Upper lobe of left lung (tissue), 6 donors: ENCODE measurements at regions not wholly inside any gene's neighbourhood (a gene's known extent, or its start where the extent isn't known, plus 50 kb on each side); places are given as distances from the start of the nearest gene placed in this dataset.
A peak's percentile ranks its signal among the peaks of the same experiment; 100 is the strongest.

Experiments
- ATAC-seq, 2 donors: fragments of 200-7000 bp; cut with Tn5 transposase; one replicate each; pipeline ENCODE4 v1.9.1; 2022; ENCODE audit warnings: mild to moderate bottlenecking in 2 of 2, moderate library complexity in 2 of 2; ENCODE audit not compliant: low FRiP score in 2 of 2
- DNase-seq, 2 donors: peaks; one replicate each; pipeline ENCODE4 v3.0.0-alpha.2; 2019 to 2020
- H3K27ac ChIP-seq, 4 donors: fragments of 200-600 bp; sonication (generic); one replicate each; pipeline ENCODE4 v1.5.1; 2016 to 2019
- H3K27me3 ChIP-seq, 4 donors: fragments of 200-600 bp; sonication (generic); one replicate each; pipeline ENCODE4 v1.5.1; 2017 to 2019
- H3K36me3 ChIP-seq, 4 donors: fragments of 200-600 bp; sonication (generic); one replicate each; pipeline ENCODE4 v1.5.1; 2016 to 2019
- H3K4me1 ChIP-seq, 4 donors: fragments of 200-600 bp; sonication (generic); one replicate each; pipeline ENCODE4 v1.5.1; 2018 to 2019
- H3K4me3 ChIP-seq, 4 donors: fragments of 200-600 bp; sonication (generic); one replicate each; pipeline ENCODE4 v1.5.1; 2017 to 2019; ENCODE audit warnings: mild to moderate bottlenecking in 2 of 4, moderate library complexity in 1 of 4
- H3K9me3 ChIP-seq, 4 donors: fragments of 200-600 bp; sonication (generic); one replicate each; pipeline ENCODE4 v1.5.1; 2018 to 2019
- EP300 ChIP-seq, 4 donors: sonication (generic); formaldehyde crosslinking; IDR thresholded peaks; one replicate each; pipeline ENCODE4 v1.5.1; 2017; ENCODE audit warnings: antibody characterized with exemption in 4 of 4, control low read depth in 2 of 4
- POLR2A ChIP-seq, 4 donors: fragments of 450-650 bp; IDR thresholded peaks; one replicate each; pipeline ENCODE4 v1.5.1; 2016 to 2017; ENCODE audit warnings: antibody characterized with exemption in 4 of 4, mild to moderate bottlenecking in 2 of 4
- POLR2AphosphoS5 ChIP-seq, 2 donors: sonication (generic); formaldehyde crosslinking; IDR thresholded peaks; one replicate each; pipeline ENCODE4 v1.5.1; 2017; ENCODE audit warnings: antibody characterized with exemption in 2 of 2
- WGBS, 2 donors: methylation state at CpG; one replicate each; pipeline ENCODE4 v1.1.5; 2017 to 2018; 5-methylcytosine and 5-hydroxymethylcytosine counted together
- TF ChIP-seq, protein P1 (sequence below), 6 experiments: fragments of 450-650 bp in 4 of 6; fragments of 200-600 bp in 2 of 6; sonication (generic) in 2 of 6; IDR thresholded peaks; one replicate each; pipeline ENCODE4 v1.5.1; 2016 to 2019; ENCODE audit warnings: antibody characterized with exemption in 6 of 6
- donor health status: DM: no; HTN: no; CAD: no; lungs with moderate emphysema.
- donor health status: DM: no; HTN: yes; CAD: no; lungs with severe emphysema.

DNA sequence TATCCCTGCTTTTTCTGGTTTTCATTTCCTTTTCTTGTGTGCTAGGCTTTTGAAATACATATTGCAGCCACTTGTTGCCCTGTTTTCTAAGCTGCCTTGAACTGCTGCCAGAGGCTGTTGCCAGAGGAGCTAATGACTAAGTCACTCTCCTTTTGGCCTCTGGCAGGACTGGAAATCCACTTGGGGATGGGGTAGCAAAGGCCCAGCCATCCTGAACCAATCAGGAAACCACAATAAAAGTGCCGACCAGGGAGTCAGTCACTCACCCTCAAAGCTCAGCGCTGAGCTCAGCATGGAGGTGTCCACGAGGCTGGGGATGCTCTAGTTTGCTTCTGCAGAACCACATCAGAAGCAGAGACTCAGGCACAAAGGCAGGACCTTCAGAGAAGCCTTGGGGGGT is 813.0 kb downstream of the DHX35 start:
- H3K27me3 ChIP-seq = no peaks in the 10 kb centered on the region
- 59 to 60% methylated on average over 1 to 3 of the region's 3 CpGs for WGBS, 2 donors
- ATAC-seq (peak in 1 of 2 donors; percentile 81), DNase-seq (peak in 1 of 2 donors; percentile 23)
- no peak overlapping the region for H3K4me3 ChIP-seq
- no peaks in the 10 kb centered on the region for H3K4me1 ChIP-seq
- H3K9me3 ChIP-seq = no peaks in the 10 kb centered on the region
- no peak for TF ChIP-seq POLR2AphosphoS5 (IDR thresholded peaks at IDR 0.05)
- no peak for TF ChIP-seq EP300 (IDR thresholded peaks at IDR 0.05)
- TF ChIP-seq POLR2A (IDR thresholded peaks at IDR 0.05) = no peak
- TF ChIP-seq, protein P1, sequence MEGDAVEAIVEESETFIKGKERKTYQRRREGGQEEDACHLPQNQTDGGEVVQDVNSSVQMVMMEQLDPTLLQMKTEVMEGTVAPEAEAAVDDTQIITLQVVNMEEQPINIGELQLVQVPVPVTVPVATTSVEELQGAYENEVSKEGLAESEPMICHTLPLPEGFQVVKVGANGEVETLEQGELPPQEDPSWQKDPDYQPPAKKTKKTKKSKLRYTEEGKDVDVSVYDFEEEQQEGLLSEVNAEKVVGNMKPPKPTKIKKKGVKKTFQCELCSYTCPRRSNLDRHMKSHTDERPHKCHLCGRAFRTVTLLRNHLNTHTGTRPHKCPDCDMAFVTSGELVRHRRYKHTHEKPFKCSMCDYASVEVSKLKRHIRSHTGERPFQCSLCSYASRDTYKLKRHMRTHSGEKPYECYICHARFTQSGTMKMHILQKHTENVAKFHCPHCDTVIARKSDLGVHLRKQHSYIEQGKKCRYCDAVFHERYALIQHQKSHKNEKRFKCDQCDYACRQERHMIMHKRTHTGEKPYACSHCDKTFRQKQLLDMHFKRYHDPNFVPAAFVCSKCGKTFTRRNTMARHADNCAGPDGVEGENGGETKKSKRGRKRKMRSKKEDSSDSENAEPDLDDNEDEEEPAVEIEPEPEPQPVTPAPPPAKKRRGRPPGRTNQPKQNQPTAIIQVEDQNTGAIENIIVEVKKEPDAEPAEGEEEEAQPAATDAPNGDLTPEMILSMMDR (IDR thresholded peaks at IDR 0.05) = no peak
- H3K36me3 ChIP-seq = no peaks in the 10 kb centered on the region
- no peak overlapping the region for H3K27ac ChIP-seq

- no peaks in the 10 kb centered on the region for H3K36me3 ChIP-seq
Observed at GRCh38 chr20:39773380-39774000, 811.3 kb downstream of the DHX35 start.

GRCh38 chr20:39767352-39767751 is 805.2 kb downstream of the DHX35 start:
- 88 to 97% methylated on average over 1 of the region's 1 CpG for WGBS, 2 donors
- no peak for DNase-seq
- H3K27ac ChIP-seq = no peak overlapping the region

More at GRCh38 chr20:39773380-39774000, 811.3 kb downstream of the DHX35 start:
- Histone ChIP-seq H3K4me1 (no peaks in the 10 kb centered on the region), H3K27me3 (no peaks in the 10 kb centered on the region), H3K4me3 (no peak overlapping the region), H3K27ac (no peak overlapping the region), H3K9me3 (peaks cover 0 to 7% (median 2%) of the 10 kb centered on the region in 4 donors)
- DNase-seq = no peak
- 78 to 89% methylated on average over 5 of the region's 5 CpGs for WGBS, 2 donors
- ATAC-seq = no peak
- TF ChIP-seq POLR2AphosphoS5 (IDR thresholded peaks at IDR 0.05) = no peak
- TF ChIP-seq POLR2A (IDR thresholded peaks at IDR 0.05) = no peak

GRCh38 chr20:39766333-39766732 is 804.2 kb downstream of the DHX35 start:
- H3K36me3 ChIP-seq = no peaks in the 10 kb centered on the region
- H3K27ac ChIP-seq = no peak overlapping the region
- ATAC-seq = no peak
- no peak for TF ChIP-seq EP300 (IDR thresholded peaks at IDR 0.05)
- H3K4me1 ChIP-seq = no peaks in the 10 kb centered on the region
- H3K27me3 ChIP-seq = no peaks in the 10 kb centered on the region
- 50 to 60% methylated on average over 1 of the region's 1 CpG for WGBS, 2 donors
- DNase-seq = no peak
- H3K9me3 ChIP-seq = peaks cover 0 to 11% (median 8%) of the 10 kb centered on the region in 4 donors
- H3K4me3 ChIP-seq = no peak overlapping the region

More at GRCh38 chr20:39767352-39767751, 805.2 kb downstream of the DHX35 start:
- TF ChIP-seq POLR2AphosphoS5 (IDR thresholded peaks at IDR 0.05) (no peak), EP300 (IDR thresholded peaks at IDR 0.05) (no peak), POLR2A (IDR thresholded peaks at IDR 0.05) (no peak)
- TF ChIP-seq, protein P1 (IDR thresholded peaks at IDR 0.05) = no peak
- H3K4me3 ChIP-seq = no peak overlapping the region
- no peak for ATAC-seq
- H3K36me3 ChIP-seq = no peaks in the 10 kb centered on the region
- no peaks in the 10 kb centered on the region for H3K4me1 ChIP-seq
- H3K9me3 ChIP-seq = peaks cover 0 to 11% (median 8%) of the 10 kb centered on the region in 4 donors
- H3K27me3 ChIP-seq = no peaks in the 10 kb centered on the region

DNA sequence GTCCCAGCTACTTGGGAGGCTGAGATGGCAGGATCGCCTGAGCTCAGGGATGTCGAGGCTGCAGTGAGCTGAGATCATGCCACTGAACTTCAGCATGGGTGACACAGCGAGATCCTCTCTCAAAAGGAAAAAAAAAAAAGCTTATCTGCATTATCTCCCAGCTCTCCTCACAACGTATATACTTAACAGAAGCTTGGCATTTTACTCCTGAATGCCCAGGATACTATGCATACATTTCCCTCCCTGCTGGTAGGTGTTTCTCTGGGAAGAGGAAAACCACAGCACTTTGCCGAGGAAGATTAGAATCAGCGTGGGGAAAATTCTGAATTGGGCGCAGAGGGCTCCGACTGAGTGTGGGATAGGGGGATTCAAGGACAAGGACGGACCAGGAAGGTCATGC is 800.6 kb downstream of the DHX35 start:
- TF ChIP-seq POLR2AphosphoS5 (IDR thresholded peaks at IDR 0.05) = no peak
- TF ChIP-seq EP300 (IDR thresholded peaks at IDR 0.05) = no peak
- no peak for TF ChIP-seq POLR2A (IDR thresholded peaks at IDR 0.05)
- TF ChIP-seq, protein P1 (IDR thresholded peaks at IDR 0.05) = no peak
- no peak for ATAC-seq
- 68 to 78% methylated on average over 9 of the region's 9 CpGs for WGBS, 2 donors

DNA sequence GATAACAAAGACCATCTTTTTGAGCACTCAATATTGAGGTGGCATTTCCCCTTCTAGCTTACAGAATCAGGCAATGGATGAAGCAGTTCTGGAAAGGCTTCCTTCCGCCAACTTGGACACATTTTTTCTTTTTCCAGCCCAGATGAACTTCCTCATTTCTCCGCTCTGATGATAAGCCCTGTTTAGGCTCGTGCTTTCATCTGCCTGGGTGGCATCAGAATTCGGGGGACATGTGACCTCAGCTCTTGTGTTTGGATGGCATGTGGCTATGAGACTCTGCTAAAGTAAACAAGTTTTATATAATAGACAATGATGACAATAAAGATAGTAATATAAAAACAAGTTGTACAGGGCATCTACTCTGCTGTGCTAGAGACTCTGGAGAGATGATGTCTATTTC is 796.7 kb downstream of the DHX35 start:
- no peak for ATAC-seq
- TF ChIP-seq EP300 (IDR thresholded peaks at IDR 0.05) = no peak
- TF ChIP-seq, protein P1 (IDR thresholded peaks at IDR 0.05) = no peak
- TF ChIP-seq POLR2AphosphoS5 (IDR thresholded peaks at IDR 0.05) = no peak
- no peak for TF ChIP-seq POLR2A (IDR thresholded peaks at IDR 0.05)
- H3K4me3 ChIP-seq = no peak overlapping the region
- 35 to 42% methylated on average over 4 of the region's 4 CpGs for WGBS, 2 donors
- no peaks in the 10 kb centered on the region for H3K4me1 ChIP-seq
- no peaks in the 10 kb centered on the region for H3K36me3 ChIP-seq
- no peaks in the 10 kb centered on the region for H3K9me3 ChIP-seq
- H3K27me3 ChIP-seq = no peaks in the 10 kb centered on the region
- no peak for DNase-seq
- no peak overlapping the region for H3K27ac ChIP-seq

More for the DNA sequence above, 800.6 kb downstream of the DHX35 start:
- DNase-seq = no peak
- H3K27ac ChIP-seq = no peak overlapping the region
- H3K4me3 ChIP-seq = no peak overlapping the region
- peaks cover 0 to 2% (median 0%) of the 10 kb centered on the region in 4 donors for H3K9me3 ChIP-seq
- no peaks in the 10 kb centered on the region for H3K27me3 ChIP-seq
- H3K4me1 ChIP-seq = no peaks in the 10 kb centered on the region
- H3K36me3 ChIP-seq = no peaks in the 10 kb centered on the region
